HEK293 (cell line): ENCODE measurements at regions not wholly inside any gene's neighbourhood (a gene's known extent, or its start where the extent isn't known, plus 50 kb on each side); places are given as distances from the start of the nearest gene placed in this dataset.

Experiments used
- CTCF ChIA-PET: fragments of 350-600 bp; formaldehyde crosslinking; extraction: SDS; loops from one replicate; lab custom pipeline; 2021; ENCODE audit warnings: antibody characterized with exemption; lab: Yijun Ruan, JAX
- POLR2A ChIA-PET: fragments of 300-600 bp; formaldehyde crosslinking; extraction: SDS; loops from one replicate; lab custom pipeline; 2020; ENCODE audit warnings: antibody characterized with exemption, inconsistent platforms; lab: Yijun Ruan, JAX
- H3K27ac ChIP-seq: fragments of 200-500 bp; sonication (Bioruptor generic); 2 replicates; pipeline ENCODE4 v1.5.1; 2014; ENCODE audit warnings: low read depth, low read length, control low read depth, inconsistent platforms; ENCODE audit errors: extremely low read depth
- H3K36me3 ChIP-seq, 2 experiments: fragments of 200-500 bp in 1 of 2; sonication (Bioruptor generic) in 1 of 2; 1 replicate in 1 of 2; 2 replicates in 1 of 2; pipeline ENCODE4 v1.5.1; 2014 to 2017; ENCODE audit warnings: inconsistent platforms in 2 of 2, low read length in 2 of 2; ENCODE audit not compliant: control insufficient read depth in 2 of 2, insufficient read depth in 1 of 2
- H3K4me1 ChIP-seq: fragments of 200-500 bp; sonication (Bioruptor generic); 2 replicates; pipeline ENCODE4 v1.5.1; 2014; ENCODE audit warnings: mild to moderate bottlenecking, low read length, inconsistent platforms; ENCODE audit not compliant: control insufficient read depth, insufficient read depth
- H3K4me3 ChIP-seq: 2 replicates; pipeline ENCODE4 v1.5.1; 2011; ENCODE audit warnings: low read depth, mild to moderate bottlenecking, control low read depth, low read length, moderate library complexity
- H3K9me3 ChIP-seq: fragments of 200-500 bp; sonication (Bioruptor generic); 2 replicates; pipeline ENCODE4 v1.5.1; 2014; ENCODE audit warnings: low read depth, low read length, inconsistent platforms; ENCODE audit not compliant: control insufficient read depth, insufficient read depth
- ATF2 ChIP-seq: fragments of 450-650 bp; formaldehyde crosslinking; IDR thresholded peaks from 2 replicates; pipeline ENCODE4 v1.5.1; 2016; ENCODE audit warnings: missing biosample characterization, missing genetic modification characterization, low read depth
- GLI4 ChIP-seq: fragments of 450-650 bp; formaldehyde crosslinking; IDR thresholded peaks from 2 replicates; pipeline ENCODE4 v1.5.1; 2016; ENCODE audit warnings: missing biosample characterization, missing genetic modification characterization
- KLF1 ChIP-seq: fragments of 450-650 bp; formaldehyde crosslinking; IDR thresholded peaks from 2 replicates; pipeline ENCODE4 v1.5.1; 2016; ENCODE audit warnings: missing biosample characterization, missing genetic modification characterization
- OVOL3 ChIP-seq: fragments of 450-650 bp; formaldehyde crosslinking; IDR thresholded peaks from 2 replicates; pipeline ENCODE4 v1.5.1; 2016; ENCODE audit warnings: missing biosample characterization, missing genetic modification characterization
- REPIN1 ChIP-seq: fragments of 450-650 bp; formaldehyde crosslinking; IDR thresholded peaks from 2 replicates; pipeline ENCODE4 v1.5.1; 2017; ENCODE audit warnings: missing biosample characterization, missing genetic modification characterization, low read depth
- ZFP37 ChIP-seq: fragments of 450-650 bp; formaldehyde crosslinking; IDR thresholded peaks from 2 replicates; pipeline ENCODE4 v1.5.1; 2016; ENCODE audit warnings: missing biosample characterization, missing genetic modification characterization
- ZNF10 ChIP-seq: fragments of 450-650 bp; formaldehyde crosslinking; IDR thresholded peaks from 2 replicates; pipeline ENCODE4 v1.5.1; 2017; ENCODE audit warnings: missing biosample characterization, missing genetic modification characterization
- ZNF133 ChIP-seq: fragments of 450-650 bp; formaldehyde crosslinking; IDR thresholded peaks from 2 replicates; pipeline ENCODE4 v1.5.1; 2016; ENCODE audit warnings: missing biosample characterization, missing genetic modification characterization
- ZNF138 ChIP-seq: fragments of 450-650 bp; formaldehyde crosslinking; IDR thresholded peaks from 2 replicates; pipeline ENCODE4 v1.5.1; 2016; ENCODE audit warnings: missing biosample characterization, missing genetic modification characterization, borderline replicate concordance
- ZNF157 ChIP-seq: fragments of 450-650 bp; formaldehyde crosslinking; IDR thresholded peaks from 2 replicates; pipeline ENCODE4 v1.5.1; 2016; ENCODE audit warnings: missing biosample characterization, missing genetic modification characterization
- ZNF2 ChIP-seq: fragments of 450-650 bp; formaldehyde crosslinking; IDR thresholded peaks from 2 replicates; pipeline ENCODE4 v1.5.1; 2016; ENCODE audit warnings: missing biosample characterization, missing genetic modification characterization
- ZNF510 ChIP-seq: fragments of 450-650 bp; formaldehyde crosslinking; IDR thresholded peaks from 2 replicates; pipeline ENCODE4 v1.5.1; 2018; ENCODE audit warnings: mild to moderate bottlenecking, missing genetic modification characterization, missing biosample characterization; ENCODE audit not compliant: insufficient replicate concordance
- ZNF530 ChIP-seq: fragments of 450-650 bp; formaldehyde crosslinking; IDR thresholded peaks from 2 replicates; pipeline ENCODE4 v1.5.1; 2016; ENCODE audit warnings: low read depth, missing biosample characterization, missing genetic modification characterization
- ZNF544 ChIP-seq: fragments of 450-650 bp; formaldehyde crosslinking; IDR thresholded peaks from 2 replicates; pipeline ENCODE4 v1.5.0; 2017; ENCODE audit warnings: missing biosample characterization, missing genetic modification characterization
- ZNF600 ChIP-seq: fragments of 450-650 bp; formaldehyde crosslinking; IDR thresholded peaks from 2 replicates; pipeline ENCODE4 v1.5.1; 2016; ENCODE audit warnings: missing biosample characterization, missing genetic modification characterization
- ZNF707 ChIP-seq: fragments of 450-650 bp; formaldehyde crosslinking; IDR thresholded peaks from 2 replicates; pipeline ENCODE4 v1.5.1; 2016; ENCODE audit warnings: missing biosample characterization, missing genetic modification characterization
- ZNF785 ChIP-seq: fragments of 450-650 bp; formaldehyde crosslinking; IDR thresholded peaks from 2 replicates; pipeline ENCODE4 v1.5.1; 2016; ENCODE audit warnings: missing biosample characterization, missing genetic modification characterization
- ZNF791 ChIP-seq: fragments of 450-650 bp; formaldehyde crosslinking; IDR thresholded peaks from 2 replicates; pipeline ENCODE4 v1.5.1; 2016; ENCODE audit warnings: missing biosample characterization, missing genetic modification characterization
- ZSCAN4 ChIP-seq: fragments of 450-650 bp; formaldehyde crosslinking; IDR thresholded peaks from 2 replicates; pipeline ENCODE4 v1.5.1; 2017; ENCODE audit warnings: missing biosample characterization, missing genetic modification characterization
- TF ChIP-seq, protein P1 (sequence below): fragments of 450-650 bp; formaldehyde crosslinking; IDR thresholded peaks from 2 replicates; pipeline ENCODE4 v1.5.1; 2016; ENCODE audit warnings: missing biosample characterization, missing genetic modification characterization, low read depth
- TF ChIP-seq, protein P2 (sequence below): fragments of 450-650 bp; IDR thresholded peaks from 2 replicates; pipeline ENCODE4 v1.5.1; 2018; ENCODE audit warnings: missing biosample characterization, mild to moderate bottlenecking, missing genetic modification characterization
- TF ChIP-seq, protein P3 (sequence below): fragments of 450-650 bp; IDR thresholded peaks from 2 replicates; pipeline ENCODE4 v1.5.1; 2018; ENCODE audit warnings: missing biosample characterization, missing genetic modification characterization

GRCh38 chr7:131787101-131787500 lies 230.7 kb upstream of the PODXL start (continued):
- TF ChIP-seq, protein P1, sequence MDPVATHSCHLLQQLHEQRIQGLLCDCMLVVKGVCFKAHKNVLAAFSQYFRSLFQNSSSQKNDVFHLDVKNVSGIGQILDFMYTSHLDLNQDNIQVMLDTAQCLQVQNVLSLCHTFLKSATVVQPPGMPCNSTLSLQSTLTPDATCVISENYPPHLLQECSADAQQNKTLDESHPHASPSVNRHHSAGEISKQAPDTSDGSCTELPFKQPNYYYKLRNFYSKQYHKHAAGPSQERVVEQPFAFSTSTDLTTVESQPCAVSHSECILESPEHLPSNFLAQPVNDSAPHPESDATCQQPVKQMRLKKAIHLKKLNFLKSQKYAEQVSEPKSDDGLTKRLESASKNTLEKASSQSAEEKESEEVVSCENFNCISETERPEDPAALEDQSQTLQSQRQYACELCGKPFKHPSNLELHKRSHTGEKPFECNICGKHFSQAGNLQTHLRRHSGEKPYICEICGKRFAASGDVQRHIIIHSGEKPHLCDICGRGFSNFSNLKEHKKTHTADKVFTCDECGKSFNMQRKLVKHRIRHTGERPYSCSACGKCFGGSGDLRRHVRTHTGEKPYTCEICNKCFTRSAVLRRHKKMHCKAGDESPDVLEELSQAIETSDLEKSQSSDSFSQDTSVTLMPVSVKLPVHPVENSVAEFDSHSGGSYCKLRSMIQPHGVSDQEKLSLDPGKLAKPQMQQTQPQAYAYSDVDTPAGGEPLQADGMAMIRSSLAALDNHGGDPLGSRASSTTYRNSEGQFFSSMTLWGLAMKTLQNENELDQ (tag by site-specific recombination) = no peak
- TF ChIP-seq ZNF133 (tag by site-specific recombination) (no peak), ZNF10 (tag by site-specific recombination) (no peak), ZNF600 (no peak)

DNA sequence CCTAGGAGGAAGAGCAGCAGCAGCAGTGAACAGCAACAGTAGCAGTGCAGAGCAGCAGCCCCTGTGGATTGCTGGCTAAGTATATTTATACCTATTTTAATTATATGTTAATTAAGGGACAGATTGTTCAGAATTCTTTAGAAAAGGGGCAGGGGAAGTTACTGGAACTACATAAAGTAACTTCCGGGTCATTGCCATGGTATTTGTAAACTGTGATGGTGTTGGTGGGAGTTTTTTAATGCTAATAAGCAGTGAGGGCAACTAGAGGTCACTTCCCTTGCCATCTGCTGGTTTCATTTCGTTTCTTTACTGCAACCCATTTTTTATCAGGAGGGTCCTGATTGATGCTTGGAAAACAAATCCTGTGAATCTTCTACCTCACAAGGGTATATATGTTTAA lies 229.8 kb upstream of the PODXL start:
- no peaks in the 10 kb centered on the region for H3K4me1 ChIP-seq
- POLR2A ChIA-PET = no interaction called here
- no peak for TF ChIP-seq OVOL3
- TF ChIP-seq, protein P2, sequence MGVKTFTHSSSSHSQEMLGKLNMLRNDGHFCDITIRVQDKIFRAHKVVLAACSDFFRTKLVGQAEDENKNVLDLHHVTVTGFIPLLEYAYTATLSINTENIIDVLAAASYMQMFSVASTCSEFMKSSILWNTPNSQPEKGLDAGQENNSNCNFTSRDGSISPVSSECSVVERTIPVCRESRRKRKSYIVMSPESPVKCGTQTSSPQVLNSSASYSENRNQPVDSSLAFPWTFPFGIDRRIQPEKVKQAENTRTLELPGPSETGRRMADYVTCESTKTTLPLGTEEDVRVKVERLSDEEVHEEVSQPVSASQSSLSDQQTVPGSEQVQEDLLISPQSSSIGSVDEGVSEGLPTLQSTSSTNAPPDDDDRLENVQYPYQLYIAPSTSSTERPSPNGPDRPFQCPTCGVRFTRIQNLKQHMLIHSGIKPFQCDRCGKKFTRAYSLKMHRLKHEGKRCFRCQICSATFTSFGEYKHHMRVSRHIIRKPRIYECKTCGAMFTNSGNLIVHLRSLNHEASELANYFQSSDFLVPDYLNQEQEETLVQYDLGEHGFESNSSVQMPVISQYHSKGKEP (tag by site-specific recombination) = no peak
- TF ChIP-seq ZNF2 (tag by site-specific recombination) = no peak
- no peak for TF ChIP-seq ZNF138 (tag by site-specific recombination)
- TF ChIP-seq KLF1 = no peak
- no peak for TF ChIP-seq REPIN1 (tag by site-specific recombination)
- no peaks in the 10 kb centered on the region for H3K9me3 ChIP-seq
- H3K4me3 ChIP-seq = no peak overlapping the region
- CTCF ChIA-PET = no interaction called here
- no peak overlapping the region for H3K27ac ChIP-seq
- H3K36me3 ChIP-seq = no peaks in the 10 kb centered on the region

DNA sequence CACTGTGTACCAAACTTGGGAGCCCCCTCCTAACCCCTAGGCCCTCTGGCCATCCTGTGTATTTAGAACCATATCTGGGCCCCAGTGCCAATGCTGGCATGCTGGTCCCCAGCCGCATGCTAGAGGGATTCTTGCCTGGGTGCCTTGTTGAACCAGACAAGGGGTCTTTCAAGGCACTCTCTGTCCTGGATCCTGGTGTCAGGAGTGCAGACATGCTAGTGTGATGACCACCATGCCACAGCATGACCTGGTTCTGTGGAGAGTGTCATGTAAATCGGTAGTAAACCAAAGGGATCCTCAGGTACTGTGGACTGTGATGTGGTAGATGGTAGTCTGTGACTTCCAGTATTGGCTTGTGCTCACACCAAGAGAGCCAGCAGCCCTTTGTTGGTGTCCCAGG lies 222.2 kb upstream of the PODXL start:
- TF ChIP-seq ATF2 = no peak
- TF ChIP-seq ZNF133 (tag by site-specific recombination) = no peak
- no peak for TF ChIP-seq GLI4 (tag by site-specific recombination)
- TF ChIP-seq ZNF157 (tag by site-specific recombination) = no peak
- no peak for TF ChIP-seq ZNF10 (tag by site-specific recombination)
- TF ChIP-seq ZNF707 (tag by site-specific recombination) = no peak
- TF ChIP-seq ZNF791 (tag by site-specific recombination) = no peak
- TF ChIP-seq ZNF785 (tag by site-specific recombination) = no peak
- no peak for TF ChIP-seq ZFP37 (tag by site-specific recombination)
- TF ChIP-seq, protein P3, sequence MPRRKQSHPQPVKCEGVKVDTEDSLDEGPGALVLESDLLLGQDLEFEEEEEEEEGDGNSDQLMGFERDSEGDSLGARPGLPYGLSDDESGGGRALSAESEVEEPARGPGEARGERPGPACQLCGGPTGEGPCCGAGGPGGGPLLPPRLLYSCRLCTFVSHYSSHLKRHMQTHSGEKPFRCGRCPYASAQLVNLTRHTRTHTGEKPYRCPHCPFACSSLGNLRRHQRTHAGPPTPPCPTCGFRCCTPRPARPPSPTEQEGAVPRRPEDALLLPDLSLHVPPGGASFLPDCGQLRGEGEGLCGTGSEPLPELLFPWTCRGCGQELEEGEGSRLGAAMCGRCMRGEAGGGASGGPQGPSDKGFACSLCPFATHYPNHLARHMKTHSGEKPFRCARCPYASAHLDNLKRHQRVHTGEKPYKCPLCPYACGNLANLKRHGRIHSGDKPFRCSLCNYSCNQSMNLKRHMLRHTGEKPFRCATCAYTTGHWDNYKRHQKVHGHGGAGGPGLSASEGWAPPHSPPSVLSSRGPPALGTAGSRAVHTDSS (tag by site-specific recombination) = no peak
- TF ChIP-seq, protein P2 (tag by site-specific recombination) = no peak
- no peak for TF ChIP-seq ZNF530 (tag by site-specific recombination)
- TF ChIP-seq ZNF544 (tag by site-specific recombination) = no peak
- TF ChIP-seq ZNF510 (tag by site-specific recombination) = no peak
- no peak for TF ChIP-seq ZSCAN4 (tag by site-specific recombination)
- no peaks in the 10 kb centered on the region for H3K9me3 ChIP-seq
- ChIA-PET CTCF (no interaction called here), POLR2A (no interaction called here)
- H3K4me3 ChIP-seq = no peak overlapping the region
- no peaks in the 10 kb centered on the region for H3K36me3 ChIP-seq
- no peaks in the 10 kb centered on the region for H3K4me1 ChIP-seq
- H3K27ac ChIP-seq = no peak overlapping the region
